ENCODE measurements at regions not wholly inside any gene's neighbourhood (a gene's known extent, or its start where the extent isn't known, plus 50 kb on each side); places are given as distances from the start of the nearest gene placed in this dataset.

DNA sequence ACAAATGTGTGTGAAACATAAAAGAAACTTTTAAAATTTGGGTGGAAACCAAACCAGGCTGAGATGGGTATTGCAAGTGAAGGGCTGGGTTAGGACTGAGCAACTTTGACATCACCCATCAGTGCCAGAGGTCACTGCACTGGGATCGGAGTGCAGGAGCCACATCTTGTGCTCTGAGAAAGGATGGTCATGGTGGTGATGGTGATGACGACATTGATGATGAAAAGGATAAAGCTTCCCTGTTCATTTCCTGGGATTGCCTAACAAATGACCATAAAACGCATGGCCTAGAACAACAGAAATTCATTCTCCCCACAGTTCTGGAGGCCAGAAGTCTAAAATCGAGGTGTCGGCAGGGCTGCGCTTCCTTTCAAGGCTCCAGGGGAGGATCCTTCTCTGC is 324.0 kb downstream of the MAF start:
- no peak for DNase-seq (ENCODE audit: low read depth)

DNA sequence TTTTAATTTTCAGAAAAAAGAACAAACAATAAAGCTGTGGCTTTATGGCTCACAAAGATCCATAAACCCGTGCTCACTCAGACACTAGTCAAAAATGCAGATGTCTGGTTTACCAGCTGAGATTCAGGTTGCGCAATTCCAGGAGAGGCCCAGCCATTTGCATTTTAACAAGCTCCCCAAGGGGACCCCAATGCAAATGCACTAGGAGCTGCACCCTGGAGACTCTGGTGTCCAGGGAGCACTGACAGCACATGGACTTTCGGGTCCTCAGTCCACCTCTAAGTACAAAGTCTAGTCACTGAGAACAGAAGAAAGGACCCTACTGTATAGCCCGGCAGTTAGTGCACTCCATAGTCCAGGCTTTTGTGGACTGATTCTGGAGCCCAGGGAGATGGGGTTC is 326.3 kb downstream of the MAF start:
- DNase-seq (ENCODE audit: low read depth): no peak
- TF ChIP-seq, protein P1, sequence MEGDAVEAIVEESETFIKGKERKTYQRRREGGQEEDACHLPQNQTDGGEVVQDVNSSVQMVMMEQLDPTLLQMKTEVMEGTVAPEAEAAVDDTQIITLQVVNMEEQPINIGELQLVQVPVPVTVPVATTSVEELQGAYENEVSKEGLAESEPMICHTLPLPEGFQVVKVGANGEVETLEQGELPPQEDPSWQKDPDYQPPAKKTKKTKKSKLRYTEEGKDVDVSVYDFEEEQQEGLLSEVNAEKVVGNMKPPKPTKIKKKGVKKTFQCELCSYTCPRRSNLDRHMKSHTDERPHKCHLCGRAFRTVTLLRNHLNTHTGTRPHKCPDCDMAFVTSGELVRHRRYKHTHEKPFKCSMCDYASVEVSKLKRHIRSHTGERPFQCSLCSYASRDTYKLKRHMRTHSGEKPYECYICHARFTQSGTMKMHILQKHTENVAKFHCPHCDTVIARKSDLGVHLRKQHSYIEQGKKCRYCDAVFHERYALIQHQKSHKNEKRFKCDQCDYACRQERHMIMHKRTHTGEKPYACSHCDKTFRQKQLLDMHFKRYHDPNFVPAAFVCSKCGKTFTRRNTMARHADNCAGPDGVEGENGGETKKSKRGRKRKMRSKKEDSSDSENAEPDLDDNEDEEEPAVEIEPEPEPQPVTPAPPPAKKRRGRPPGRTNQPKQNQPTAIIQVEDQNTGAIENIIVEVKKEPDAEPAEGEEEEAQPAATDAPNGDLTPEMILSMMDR (IDR thresholded peaks at IDR 0.05; ENCODE audit: low read length, missing control alignments): no peak
- no peak overlapping the region for H3K4me3 ChIP-seq (replicated peaks; ENCODE audit: low read depth, low read length)

More for the DNA sequence above, 324.0 kb downstream of the MAF start:
- no peak overlapping the region for H3K4me3 ChIP-seq (replicated peaks; ENCODE audit: low read depth, low read length)
- TF ChIP-seq, protein P1 (IDR thresholded peaks at IDR 0.05; ENCODE audit: low read length, missing control alignments): no peak

DNA sequence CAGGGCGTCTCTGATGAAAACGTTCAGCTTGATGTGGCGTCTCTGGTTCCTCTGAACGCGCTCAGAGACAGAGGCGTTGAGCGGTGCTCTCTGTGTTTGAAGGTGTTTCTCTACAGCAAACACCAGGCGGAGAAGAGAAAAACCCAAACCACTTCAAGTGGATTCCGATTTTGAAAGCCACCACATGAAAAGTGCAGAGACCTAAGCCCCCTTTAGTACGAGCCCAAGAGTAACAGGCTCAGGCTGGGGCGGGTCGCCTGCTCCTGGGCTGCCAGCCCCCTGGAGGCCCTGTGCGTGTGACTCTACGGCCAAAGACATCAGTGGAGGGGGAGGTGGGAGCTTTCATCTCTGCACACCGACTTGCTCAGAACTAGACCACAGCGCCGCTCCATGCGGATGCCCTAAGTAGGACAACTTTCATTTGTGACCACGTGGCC is 328.4 kb downstream of the MAF start:
- no peak overlapping the region for H3K4me3 ChIP-seq (replicated peaks; ENCODE audit: low read depth, low read length)
- TF ChIP-seq, protein P1 (IDR thresholded peaks at IDR 0.05; ENCODE audit: low read length, missing control alignments): no peak
- no peak for DNase-seq (ENCODE audit: low read depth)

DNA sequence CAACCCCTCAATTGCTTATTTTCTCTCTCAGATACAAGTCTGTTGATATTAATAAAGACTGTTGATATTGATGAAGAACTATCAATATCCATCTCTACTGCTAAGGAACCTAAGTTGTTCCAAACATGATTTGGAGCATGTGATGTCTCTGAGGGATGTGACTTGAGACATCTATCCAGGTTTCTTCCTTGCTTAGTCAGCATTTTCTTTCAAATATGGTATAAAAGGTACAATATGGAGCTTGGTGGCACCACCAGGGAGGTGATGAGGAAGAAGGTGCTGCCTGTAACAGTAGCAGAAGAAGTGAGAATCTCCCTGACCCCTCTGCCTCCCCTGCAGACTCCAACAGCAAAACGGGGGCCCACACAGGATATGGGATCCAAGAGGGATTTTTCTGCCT is 329.0 kb downstream of the MAF start:
- TF ChIP-seq, protein P1 (IDR thresholded peaks at IDR 0.05; ENCODE audit: low read length, missing control alignments): no peak
- H3K4me3 ChIP-seq (replicated peaks; ENCODE audit: low read depth, low read length): no peak overlapping the region
- DNase-seq (ENCODE audit: low read depth): no peak

DNA sequence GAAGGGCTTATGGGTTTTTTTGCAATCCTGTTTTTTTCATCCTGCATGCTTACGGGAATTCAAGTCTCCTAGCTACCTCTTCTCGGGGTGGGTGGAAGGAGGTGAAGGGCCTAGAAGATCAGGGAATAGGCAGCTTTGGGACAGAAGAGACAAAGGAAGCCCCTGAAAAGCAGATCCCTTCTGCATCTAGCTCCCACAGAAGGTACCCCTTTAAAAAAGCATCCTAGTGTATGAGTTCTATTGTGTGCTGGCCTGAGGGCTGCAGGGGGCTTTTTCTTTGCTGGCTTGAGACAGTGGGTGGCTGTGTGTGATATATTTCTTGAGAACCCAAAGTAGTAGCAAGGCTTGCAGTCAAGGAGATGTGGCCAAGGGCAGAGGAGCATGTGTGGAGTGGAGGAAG is 330.5 kb downstream of the MAF start:
- no peak overlapping the region for H3K4me3 ChIP-seq (replicated peaks; ENCODE audit: low read depth, low read length)
- DNase-seq (ENCODE audit: low read depth): no peak
- TF ChIP-seq, protein P1 (IDR thresholded peaks at IDR 0.05; ENCODE audit: low read length, missing control alignments): no peak

DNA sequence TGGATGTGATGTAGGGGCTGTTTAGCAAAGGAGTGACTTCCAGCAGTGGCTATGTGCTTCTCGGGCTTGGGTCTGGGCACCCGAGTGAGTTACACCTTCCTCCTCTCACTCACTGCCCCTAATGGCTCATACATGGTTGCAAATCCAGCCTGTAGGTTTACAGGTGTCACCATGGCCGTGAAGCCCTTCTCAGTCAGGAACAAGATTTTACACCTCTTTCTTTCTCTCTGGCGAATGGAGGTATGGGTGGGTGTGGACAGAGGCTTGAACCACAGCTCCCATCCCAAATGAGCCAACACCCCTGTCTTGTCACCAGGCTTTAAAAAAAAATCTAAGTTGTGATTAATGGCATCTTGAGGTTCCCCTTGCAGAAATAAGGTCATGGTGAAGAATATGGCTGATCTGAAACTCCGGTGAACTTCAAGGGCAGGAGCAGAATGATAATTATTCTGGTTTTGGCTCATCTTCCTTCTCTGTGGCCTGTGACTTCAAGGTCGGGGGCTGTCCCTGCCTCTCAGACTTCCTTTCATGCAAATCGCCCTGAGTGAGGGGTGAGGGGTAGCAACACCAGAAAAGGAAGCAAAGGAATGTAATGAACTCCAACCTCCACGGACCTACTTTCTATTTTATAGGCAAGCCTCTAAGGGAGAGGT is 331.2 kb downstream of the MAF start:
- H3K4me3 ChIP-seq (replicated peaks; ENCODE audit: low read depth, low read length): no peak overlapping the region
- TF ChIP-seq, protein P1 (IDR thresholded peaks at IDR 0.05; ENCODE audit: low read length, missing control alignments): no peak
- no peak for DNase-seq (ENCODE audit: low read depth)

DNA sequence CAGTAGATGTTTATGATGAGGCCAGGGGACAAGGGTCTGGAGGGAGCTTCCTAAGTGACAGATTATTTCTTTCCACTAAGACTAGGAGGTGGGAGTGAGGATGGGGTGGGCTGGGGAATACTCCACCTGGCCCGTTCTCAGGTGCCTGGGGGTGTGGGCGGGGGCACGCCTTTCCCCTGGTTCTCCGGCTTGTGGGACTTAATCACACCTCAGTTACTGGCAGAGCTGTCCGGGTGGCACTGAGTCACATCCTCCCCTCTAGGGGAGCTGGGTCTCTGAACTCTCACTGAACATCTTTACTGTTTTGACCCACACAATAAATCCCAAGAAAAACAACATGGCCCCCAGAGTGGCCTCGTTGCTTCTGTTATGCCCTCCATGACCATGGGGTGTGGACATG is 332.8 kb downstream of the MAF start:
- DNase-seq (ENCODE audit: low read depth): no peak
- TF ChIP-seq, protein P1 (IDR thresholded peaks at IDR 0.05; ENCODE audit: low read length, missing control alignments): no peak
- no peak overlapping the region for H3K4me3 ChIP-seq (replicated peaks; ENCODE audit: low read depth, low read length)

Data from fibroblast of pulmonary artery (primary cell).